ENCODE measurements at regions not wholly inside any gene's neighbourhood (a gene's known extent, or its start where the extent isn't known, plus 50 kb on each side); places are given as distances from the start of the nearest gene placed in this dataset.

DNA sequence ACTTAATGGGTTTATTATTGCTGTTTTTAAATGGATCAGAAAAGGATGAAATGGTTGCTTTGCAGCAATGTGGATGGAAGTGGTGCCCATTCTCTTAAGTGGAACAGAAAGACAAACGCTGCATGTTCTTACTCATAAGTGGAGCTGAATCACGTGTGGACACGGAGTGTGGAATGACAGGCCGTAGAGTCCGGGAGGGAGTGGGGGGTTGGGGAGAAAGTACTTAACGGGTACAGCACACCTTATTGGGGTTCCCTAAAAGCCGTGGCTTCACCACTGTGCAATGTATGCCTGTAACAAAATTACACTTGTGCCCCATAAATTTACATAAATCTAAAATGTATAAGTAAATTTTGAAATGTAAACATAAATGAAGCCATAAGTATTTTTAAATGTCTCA, 64.0 kb upstream of the CTDP1 start:
- TF ChIP-seq, protein P1, sequence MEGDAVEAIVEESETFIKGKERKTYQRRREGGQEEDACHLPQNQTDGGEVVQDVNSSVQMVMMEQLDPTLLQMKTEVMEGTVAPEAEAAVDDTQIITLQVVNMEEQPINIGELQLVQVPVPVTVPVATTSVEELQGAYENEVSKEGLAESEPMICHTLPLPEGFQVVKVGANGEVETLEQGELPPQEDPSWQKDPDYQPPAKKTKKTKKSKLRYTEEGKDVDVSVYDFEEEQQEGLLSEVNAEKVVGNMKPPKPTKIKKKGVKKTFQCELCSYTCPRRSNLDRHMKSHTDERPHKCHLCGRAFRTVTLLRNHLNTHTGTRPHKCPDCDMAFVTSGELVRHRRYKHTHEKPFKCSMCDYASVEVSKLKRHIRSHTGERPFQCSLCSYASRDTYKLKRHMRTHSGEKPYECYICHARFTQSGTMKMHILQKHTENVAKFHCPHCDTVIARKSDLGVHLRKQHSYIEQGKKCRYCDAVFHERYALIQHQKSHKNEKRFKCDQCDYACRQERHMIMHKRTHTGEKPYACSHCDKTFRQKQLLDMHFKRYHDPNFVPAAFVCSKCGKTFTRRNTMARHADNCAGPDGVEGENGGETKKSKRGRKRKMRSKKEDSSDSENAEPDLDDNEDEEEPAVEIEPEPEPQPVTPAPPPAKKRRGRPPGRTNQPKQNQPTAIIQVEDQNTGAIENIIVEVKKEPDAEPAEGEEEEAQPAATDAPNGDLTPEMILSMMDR (IDR thresholded peaks at IDR 0.05; ENCODE audit: poor library complexity) = no peak
- TF ChIP-seq EZH2phosphoT487 (IDR thresholded peaks at IDR 0.05; ENCODE audit: low read depth, severe bottlenecking, unreplicated experiment) (no peak), EZH2 (IDR thresholded peaks at IDR 0.05; ENCODE audit: borderline replicate concordance) (no peak)
